GM23338 (cell line): ENCODE measurements at regions not wholly inside any gene's neighbourhood (a gene's known extent, or its start where the extent isn't known, plus 50 kb on each side); places are given as distances from the start of the nearest gene placed in this dataset.

Experiments used
- CREB1 ChIP-seq: fragments of 250-450 bp; sonication (Bioruptor Pico); IDR thresholded peaks from 2 replicates; pipeline ENCODE4 v1.5.0; 2020; ENCODE audit warnings: low read depth, mild to moderate bottlenecking, moderate library complexity
- EZH2 ChIP-seq: fragments of 200-600 bp; sonication (generic); IDR thresholded peaks from one replicate; pipeline ENCODE4 v1.8.0; 2017; ENCODE audit warnings: antibody characterized with exemption, mild to moderate bottlenecking, low read depth; ENCODE audit not compliant: unreplicated experiment
- EZH2phosphoT487 ChIP-seq: fragments of 200-600 bp; sonication (generic); IDR thresholded peaks from one replicate; pipeline ENCODE4 v1.8.1; 2018; ENCODE audit warnings: antibody characterized with exemption; ENCODE audit not compliant: unreplicated experiment
- JUNB ChIP-seq: IDR thresholded peaks from one replicate; pipeline ENCODE4 v1.6.1; 2016; ENCODE audit warnings: antibody characterized with exemption; ENCODE audit not compliant: unreplicated experiment
- POLR2AphosphoS5 ChIP-seq: IDR thresholded peaks from 2 replicates; pipeline ENCODE4 v1.6.1; 2016; ENCODE audit warnings: antibody characterized with exemption, low read depth
- ZNF114 ChIP-seq: fragments of 250-450 bp; sonication (Bioruptor Pico); IDR thresholded peaks from 2 replicates; pipeline ENCODE4 v1.5.0; 2020; ENCODE audit warnings: mild to moderate bottlenecking, moderate library complexity
- TF ChIP-seq, protein P1 (sequence below), 2 experiments: fragments of 200-600 bp in 1 of 2; sonication (generic) in 1 of 2; conservative IDR thresholded peaks; 2 replicates each; pipeline versions ENCODE4 v1.5.1 to v1.6.1; 2016 to 2017; ENCODE audit warnings: antibody characterized with exemption in 2 of 2, low read depth in 2 of 2, mild to moderate bottlenecking in 2 of 2, moderate library complexity in 1 of 2
- TF ChIP-seq, protein P2 (sequence below): IDR thresholded peaks from one replicate; pipeline ENCODE4 v1.6.1; 2018; ENCODE audit warnings: antibody characterized with exemption; ENCODE audit not compliant: unreplicated experiment
- TF ChIP-seq, protein P3 (sequence below): IDR thresholded peaks from 2 replicates; pipeline ENCODE4 v1.6.1; 2016; ENCODE audit warnings: antibody characterized with exemption

DNA sequence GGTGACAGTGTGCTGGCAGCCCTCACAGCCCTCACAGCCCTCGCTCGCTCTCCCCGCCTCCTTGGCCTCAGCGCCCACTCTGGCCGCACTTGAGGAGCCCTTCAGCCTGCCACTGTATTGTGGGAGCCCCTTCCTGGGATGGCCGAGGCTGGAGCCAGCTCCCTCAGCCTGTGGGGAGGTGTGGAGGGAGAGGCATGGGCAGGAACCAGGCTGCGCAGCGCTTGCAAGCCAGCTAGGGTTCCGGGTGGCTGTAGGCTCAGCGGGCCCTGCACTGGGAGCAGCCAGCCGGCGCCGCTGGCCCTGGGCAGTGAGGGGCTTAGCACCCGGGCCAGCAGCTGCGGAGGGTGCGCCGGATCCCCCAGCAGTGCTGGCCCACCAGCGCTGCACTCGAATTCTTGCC is 177.0 kb downstream of the MSX2 start:
- TF ChIP-seq, protein P1, sequence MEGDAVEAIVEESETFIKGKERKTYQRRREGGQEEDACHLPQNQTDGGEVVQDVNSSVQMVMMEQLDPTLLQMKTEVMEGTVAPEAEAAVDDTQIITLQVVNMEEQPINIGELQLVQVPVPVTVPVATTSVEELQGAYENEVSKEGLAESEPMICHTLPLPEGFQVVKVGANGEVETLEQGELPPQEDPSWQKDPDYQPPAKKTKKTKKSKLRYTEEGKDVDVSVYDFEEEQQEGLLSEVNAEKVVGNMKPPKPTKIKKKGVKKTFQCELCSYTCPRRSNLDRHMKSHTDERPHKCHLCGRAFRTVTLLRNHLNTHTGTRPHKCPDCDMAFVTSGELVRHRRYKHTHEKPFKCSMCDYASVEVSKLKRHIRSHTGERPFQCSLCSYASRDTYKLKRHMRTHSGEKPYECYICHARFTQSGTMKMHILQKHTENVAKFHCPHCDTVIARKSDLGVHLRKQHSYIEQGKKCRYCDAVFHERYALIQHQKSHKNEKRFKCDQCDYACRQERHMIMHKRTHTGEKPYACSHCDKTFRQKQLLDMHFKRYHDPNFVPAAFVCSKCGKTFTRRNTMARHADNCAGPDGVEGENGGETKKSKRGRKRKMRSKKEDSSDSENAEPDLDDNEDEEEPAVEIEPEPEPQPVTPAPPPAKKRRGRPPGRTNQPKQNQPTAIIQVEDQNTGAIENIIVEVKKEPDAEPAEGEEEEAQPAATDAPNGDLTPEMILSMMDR (conservative IDR thresholded peaks at IDR 0.05; ENCODE audit: low read depth in 2 of 2), result no peak
- TF ChIP-seq, protein P2, sequence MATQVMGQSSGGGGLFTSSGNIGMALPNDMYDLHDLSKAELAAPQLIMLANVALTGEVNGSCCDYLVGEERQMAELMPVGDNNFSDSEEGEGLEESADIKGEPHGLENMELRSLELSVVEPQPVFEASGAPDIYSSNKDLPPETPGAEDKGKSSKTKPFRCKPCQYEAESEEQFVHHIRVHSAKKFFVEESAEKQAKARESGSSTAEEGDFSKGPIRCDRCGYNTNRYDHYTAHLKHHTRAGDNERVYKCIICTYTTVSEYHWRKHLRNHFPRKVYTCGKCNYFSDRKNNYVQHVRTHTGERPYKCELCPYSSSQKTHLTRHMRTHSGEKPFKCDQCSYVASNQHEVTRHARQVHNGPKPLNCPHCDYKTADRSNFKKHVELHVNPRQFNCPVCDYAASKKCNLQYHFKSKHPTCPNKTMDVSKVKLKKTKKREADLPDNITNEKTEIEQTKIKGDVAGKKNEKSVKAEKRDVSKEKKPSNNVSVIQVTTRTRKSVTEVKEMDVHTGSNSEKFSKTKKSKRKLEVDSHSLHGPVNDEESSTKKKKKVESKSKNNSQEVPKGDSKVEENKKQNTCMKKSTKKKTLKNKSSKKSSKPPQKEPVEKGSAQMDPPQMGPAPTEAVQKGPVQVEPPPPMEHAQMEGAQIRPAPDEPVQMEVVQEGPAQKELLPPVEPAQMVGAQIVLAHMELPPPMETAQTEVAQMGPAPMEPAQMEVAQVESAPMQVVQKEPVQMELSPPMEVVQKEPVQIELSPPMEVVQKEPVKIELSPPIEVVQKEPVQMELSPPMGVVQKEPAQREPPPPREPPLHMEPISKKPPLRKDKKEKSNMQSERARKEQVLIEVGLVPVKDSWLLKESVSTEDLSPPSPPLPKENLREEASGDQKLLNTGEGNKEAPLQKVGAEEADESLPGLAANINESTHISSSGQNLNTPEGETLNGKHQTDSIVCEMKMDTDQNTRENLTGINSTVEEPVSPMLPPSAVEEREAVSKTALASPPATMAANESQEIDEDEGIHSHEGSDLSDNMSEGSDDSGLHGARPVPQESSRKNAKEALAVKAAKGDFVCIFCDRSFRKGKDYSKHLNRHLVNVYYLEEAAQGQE, result no peak
- TF ChIP-seq POLR2AphosphoS5, result no peak
- no peak for TF ChIP-seq EZH2phosphoT487
- TF ChIP-seq EZH2, result no peak
- TF ChIP-seq CREB1 (CRISPR knock-in tag), result no peak
- TF ChIP-seq, protein P3, sequence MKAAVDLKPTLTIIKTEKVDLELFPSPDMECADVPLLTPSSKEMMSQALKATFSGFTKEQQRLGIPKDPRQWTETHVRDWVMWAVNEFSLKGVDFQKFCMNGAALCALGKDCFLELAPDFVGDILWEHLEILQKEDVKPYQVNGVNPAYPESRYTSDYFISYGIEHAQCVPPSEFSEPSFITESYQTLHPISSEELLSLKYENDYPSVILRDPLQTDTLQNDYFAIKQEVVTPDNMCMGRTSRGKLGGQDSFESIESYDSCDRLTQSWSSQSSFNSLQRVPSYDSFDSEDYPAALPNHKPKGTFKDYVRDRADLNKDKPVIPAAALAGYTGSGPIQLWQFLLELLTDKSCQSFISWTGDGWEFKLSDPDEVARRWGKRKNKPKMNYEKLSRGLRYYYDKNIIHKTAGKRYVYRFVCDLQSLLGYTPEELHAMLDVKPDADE, result no peak
- TF ChIP-seq ZNF114, result no peak
- TF ChIP-seq JUNB, result no peak
